Mesothelial cell of epicardium (in vitro differentiated cells): ENCODE measurements at regions not wholly inside any gene's neighbourhood (a gene's known extent, or its start where the extent isn't known, plus 50 kb on each side); places are given as distances from the start of the nearest gene placed in this dataset.

ENCODE experiments used
- DNase-seq, 2 experiments: peaks; one replicate each; pipeline ENCODE4 v3.0.0; 2021; ENCODE audit warnings: low spot score in 2 of 2; ENCODE audit not compliant: unreplicated experiment in 2 of 2
- H3K27ac Mint-ChIP-seq: 2 replicates; pipeline ENCODE4 v1.8.0; 2021; ENCODE audit warnings: mixed read lengths
- H3K27me3 Mint-ChIP-seq: 2 replicates; pipeline ENCODE4 v1.8.0; 2021; ENCODE audit warnings: low read depth, mixed read lengths
- H3K36me3 Mint-ChIP-seq: 2 replicates; pipeline ENCODE4 v1.8.0; 2021; ENCODE audit warnings: mixed read lengths
- H3K4me1 Mint-ChIP-seq: 2 replicates; pipeline ENCODE4 v1.8.0; 2021; ENCODE audit warnings: mixed read lengths
- H3K4me3 Mint-ChIP-seq: 2 replicates; pipeline ENCODE4 v1.8.0; 2021; ENCODE audit warnings: mild to moderate bottlenecking, moderate library complexity, mixed read lengths
- H3K9me3 Mint-ChIP-seq: 2 replicates; pipeline ENCODE4 v1.8.0; 2021; ENCODE audit warnings: mixed read lengths
- CTCF ChIP-seq: fragments of 200-600 bp; sonication (generic); IDR thresholded peaks from one replicate; pipeline ENCODE4 v1.5.0; 2021; ENCODE audit warnings: antibody characterized with exemption; ENCODE audit not compliant: unreplicated experiment

GRCh38 chrX:39850209-39850608, 247.5 kb downstream of the BCOR start:
- Mint-ChIP-seq H3K27ac (peak overlapping the region; percentile 36), H3K4me1 (peaks cover 31% of the 10 kb centered on the region)

GRCh38 chrX:39850630-39851152, 247.1 kb downstream of the BCOR start:
- H3K4me1 Mint-ChIP-seq = peaks cover 31% of the 10 kb centered on the region
- no peak for TF ChIP-seq CTCF
- peak overlapping the region; percentile 43 for H3K27ac Mint-ChIP-seq
- peaks cover 17% of the 10 kb centered on the region for H3K9me3 Mint-ChIP-seq
- no peaks in the 10 kb centered on the region for H3K27me3 Mint-ChIP-seq
- no peak for DNase-seq
- H3K4me3 Mint-ChIP-seq = no peak overlapping the region
- H3K36me3 Mint-ChIP-seq = no peaks in the 10 kb centered on the region

More at GRCh38 chrX:39850209-39850608, 247.5 kb downstream of the BCOR start:
- Mint-ChIP-seq H3K27me3 (no peaks in the 10 kb centered on the region), H3K9me3 (peaks cover 17% of the 10 kb centered on the region), H3K4me3 (no peak overlapping the region), H3K36me3 (no peaks in the 10 kb centered on the region)
- DNase-seq = no peak
- no peak for TF ChIP-seq CTCF

- no peak for DNase-seq
- peaks cover 20% of the 10 kb centered on the region for H3K9me3 Mint-ChIP-seq
- no peak for TF ChIP-seq CTCF
- H3K27me3 Mint-ChIP-seq = no peaks in the 10 kb centered on the region
- peaks cover 31% of the 10 kb centered on the region for H3K4me1 Mint-ChIP-seq
- H3K27ac Mint-ChIP-seq = no peak overlapping the region
- no peak overlapping the region for H3K4me3 Mint-ChIP-seq
- H3K36me3 Mint-ChIP-seq = no peaks in the 10 kb centered on the region
Observed at GRCh38 chrX:39851745-39852455, 245.9 kb downstream of the BCOR start.

GRCh38 chrX:39852491-39852890, 245.3 kb downstream of the BCOR start:
- H3K4me1 Mint-ChIP-seq = peaks cover 31% of the 10 kb centered on the region
- no peaks in the 10 kb centered on the region for H3K36me3 Mint-ChIP-seq
- no peak for TF ChIP-seq CTCF
- no peak for DNase-seq
- H3K4me3 Mint-ChIP-seq = no peak overlapping the region
- H3K9me3 Mint-ChIP-seq = peaks cover 21% of the 10 kb centered on the region
- H3K27ac Mint-ChIP-seq = peak overlapping the region; percentile 30
- H3K27me3 Mint-ChIP-seq = no peaks in the 10 kb centered on the region

- no peak for DNase-seq
- Mint-ChIP-seq H3K27ac (peak overlapping the region; percentile 70), H3K36me3 (no peaks in the 10 kb centered on the region), H3K9me3 (peaks cover 21% of the 10 kb centered on the region), H3K4me3 (no peak overlapping the region), H3K27me3 (no peaks in the 10 kb centered on the region), H3K4me1 (peaks cover 28% of the 10 kb centered on the region)
- TF ChIP-seq CTCF = no peak
Observed at GRCh38 chrX:39853417-39854030, 244.2 kb downstream of the BCOR start.
